ENCODE measurements at regions not wholly inside any gene's neighbourhood (a gene's known extent, or its start where the extent isn't known, plus 50 kb on each side); places are given as distances from the start of the nearest gene placed in this dataset.

GRCh38 chr6:9428421-9429172, 986.3 kb downstream of the TFAP2A start:
- DNase-seq (ENCODE audit: extremely low read depth in 1 of 11, low read depth in 9 of 11, low spot score in 4 of 11): no peak

GRCh38 chr6:9422138-9422537, 986.8 kb upstream of the SLC35B3 start:
- no peak for DNase-seq (ENCODE audit: extremely low read depth in 1 of 11, low read depth in 9 of 11, low spot score in 4 of 11)

GRCh38 chr6:9420316-9421015, 985.1 kb upstream of the SLC35B3 start:
- DNase-seq (ENCODE audit: extremely low read depth in 1 of 11, low read depth in 9 of 11, low spot score in 4 of 11): peak in 1 of 11 donors; percentile 10

GRCh38 chr6:9417400-9417799, 982.1 kb upstream of the SLC35B3 start:
- DNase-seq (ENCODE audit: extremely low read depth in 1 of 11, low read depth in 9 of 11, low spot score in 4 of 11): no peak

GRCh38 chr6:9412951-9413559, 977.7 kb upstream of the SLC35B3 start:
- DNase-seq (ENCODE audit: extremely low read depth in 1 of 11, low read depth in 9 of 11, low spot score in 4 of 11): no peak

- DNase-seq (ENCODE audit: extremely low read depth in 1 of 11, low read depth in 9 of 11, low spot score in 4 of 11): no peak
Observed at GRCh38 chr6:9409126-9409525, 973.8 kb upstream of the SLC35B3 start.

GRCh38 chr6:9408402-9409117, 973.2 kb upstream of the SLC35B3 start:
- DNase-seq (ENCODE audit: extremely low read depth in 1 of 11, low read depth in 9 of 11, low spot score in 4 of 11): no peak

- no peak for DNase-seq (ENCODE audit: extremely low read depth in 1 of 11, low read depth in 9 of 11, low spot score in 4 of 11)
Observed at GRCh38 chr6:9405825-9406224, 970.5 kb upstream of the SLC35B3 start.

- DNase-seq (ENCODE audit: extremely low read depth in 1 of 11, low read depth in 9 of 11, low spot score in 4 of 11): no peak
Observed at GRCh38 chr6:9405369-9405768, 970.0 kb upstream of the SLC35B3 start.

- no peak for DNase-seq (ENCODE audit: extremely low read depth in 1 of 11, low read depth in 9 of 11, low spot score in 4 of 11)
Observed at GRCh38 chr6:9404351-9405146, 969.2 kb upstream of the SLC35B3 start.

- DNase-seq (ENCODE audit: extremely low read depth in 1 of 11, low read depth in 9 of 11, low spot score in 4 of 11): no peak
Observed at GRCh38 chr6:9403736-9404135, 968.4 kb upstream of the SLC35B3 start.

GRCh38 chr6:9401960-9402359, 966.6 kb upstream of the SLC35B3 start:
- DNase-seq (ENCODE audit: extremely low read depth in 1 of 11, low read depth in 9 of 11, low spot score in 4 of 11): no peak

GRCh38 chr6:9399916-9400315, 964.6 kb upstream of the SLC35B3 start:
- no peak for DNase-seq (ENCODE audit: extremely low read depth in 1 of 11, low read depth in 9 of 11, low spot score in 4 of 11)

- DNase-seq (ENCODE audit: extremely low read depth in 1 of 11, low read depth in 9 of 11, low spot score in 4 of 11): peak in 6 of 11 donors; percentile 7 to 15 (median 10)
Observed at GRCh38 chr6:9398767-9399373, 963.5 kb upstream of the SLC35B3 start.

GRCh38 chr6:9398071-9398766, 962.9 kb upstream of the SLC35B3 start:
- DNase-seq (ENCODE audit: extremely low read depth in 1 of 11, low read depth in 9 of 11, low spot score in 4 of 11): no peak

GRCh38 chr6:9388596-9388995, 953.3 kb upstream of the SLC35B3 start:
- DNase-seq (ENCODE audit: extremely low read depth in 1 of 11, low read depth in 9 of 11, low spot score in 4 of 11): no peak

GRCh38 chr6:9380568-9380967, 945.2 kb upstream of the SLC35B3 start:
- no peak for DNase-seq (ENCODE audit: extremely low read depth in 1 of 11, low read depth in 9 of 11, low spot score in 4 of 11)

GRCh38 chr6:9373308-9373707, 938.0 kb upstream of the SLC35B3 start:
- no peak for DNase-seq (ENCODE audit: extremely low read depth in 1 of 11, low read depth in 9 of 11, low spot score in 4 of 11)

All from renal cortex interstitium (tissue), 11 donors.